Activated naive CD8-positive, alpha-beta T cell treated with anti-CD3 and anti-CD28 coated beads, Interleukin-2, amount 10 ng/mL, durations not matched to agents 7 days and 5 days (primary cell): ENCODE measurements at regions not wholly inside any gene's neighbourhood (a gene's known extent, or its start where the extent isn't known, plus 50 kb on each side); places are given as distances from the start of the nearest gene placed in this dataset.
A peak's percentile ranks its signal among the peaks of the same experiment; 100 is the strongest.

Source experiments
- ATAC-seq: fragments of 150-1000 bp; cut with Tn5 transposase; one replicate; pipeline ENCODE4 v1.10.0; 2021; ENCODE audit warnings: low read depth, moderate library complexity
- POLR2A ChIA-PET: fragments of 350-600 bp; sonication (Branson Sonifier 250); formaldehyde crosslinking; loops from one replicate; lab custom pipeline; 2021; ENCODE audit warnings: antibody characterized with exemption; lab: Charles Lee
- DNase-seq: peaks from one replicate; pipeline ENCODE4 v3.0.0; 2021
- H3K27ac Mint-ChIP-seq: one replicate; pipeline ENCODE4 v1.8.0; 2022; ENCODE audit warnings: mild to moderate bottlenecking, mixed read lengths
- H3K27me3 Mint-ChIP-seq: one replicate; pipeline ENCODE4 v1.8.0; 2022; ENCODE audit warnings: mild to moderate bottlenecking, moderate library complexity, mixed read lengths
- H3K36me3 Mint-ChIP-seq: one replicate; pipeline ENCODE4 v1.8.0; 2021; ENCODE audit warnings: mild to moderate bottlenecking, mixed read lengths
- H3K4me1 Mint-ChIP-seq: one replicate; pipeline ENCODE4 v1.8.0; 2021; ENCODE audit warnings: mixed read lengths
- H3K4me3 Mint-ChIP-seq: one replicate; pipeline ENCODE4 v1.8.0; 2022; ENCODE audit warnings: mild to moderate bottlenecking, moderate library complexity, mixed read lengths
- H3K9me3 Mint-ChIP-seq: one replicate; pipeline ENCODE4 v1.8.0; 2021; ENCODE audit warnings: mixed read lengths

GRCh38 chr19:28827382-28827781 lies 385.6 kb downstream of the UQCRFS1 start:
- ATAC-seq (no peak), DNase-seq (no peak)
- H3K27me3 Mint-ChIP-seq: no peaks in the 10 kb centered on the region
- H3K27ac Mint-ChIP-seq: no peak overlapping the region
- no peaks in the 10 kb centered on the region for H3K4me1 Mint-ChIP-seq
- no peaks in the 10 kb centered on the region for H3K9me3 Mint-ChIP-seq
- no peak overlapping the region for H3K4me3 Mint-ChIP-seq
- no peaks in the 10 kb centered on the region for H3K36me3 Mint-ChIP-seq
- POLR2A ChIA-PET: no interaction called here

GRCh38 chr19:28823338-28823961 lies 389.5 kb downstream of the UQCRFS1 start:
- no peaks in the 10 kb centered on the region for H3K27me3 Mint-ChIP-seq
- no peak for ATAC-seq

GRCh38 chr19:28820289-28820688 lies 392.7 kb downstream of the UQCRFS1 start:
- ATAC-seq (no peak), DNase-seq (no peak)
- POLR2A ChIA-PET: no interaction called here
- Mint-ChIP-seq H3K4me1 (no peaks in the 10 kb centered on the region), H3K27ac (no peak overlapping the region), H3K36me3 (no peaks in the 10 kb centered on the region), H3K9me3 (peaks cover 2% of the 10 kb centered on the region), H3K4me3 (no peak overlapping the region), H3K27me3 (no peaks in the 10 kb centered on the region)

More at GRCh38 chr19:28823338-28823961, 389.5 kb downstream of the UQCRFS1 start:
- Mint-ChIP-seq H3K36me3 (no peaks in the 10 kb centered on the region), H3K4me3 (no peak overlapping the region), H3K27ac (no peak overlapping the region), H3K9me3 (no peaks in the 10 kb centered on the region), H3K4me1 (no peaks in the 10 kb centered on the region)
- DNase-seq: no peak
- POLR2A ChIA-PET: no interaction called here

- DNase-seq (no peak), ATAC-seq (no peak)
- H3K36me3 Mint-ChIP-seq: no peaks in the 10 kb centered on the region
- H3K9me3 Mint-ChIP-seq: peaks cover 2% of the 10 kb centered on the region
- H3K27me3 Mint-ChIP-seq: no peaks in the 10 kb centered on the region
- POLR2A ChIA-PET: no interaction called here
- H3K4me3 Mint-ChIP-seq: no peak overlapping the region
- no peak overlapping the region for H3K27ac Mint-ChIP-seq
- no peaks in the 10 kb centered on the region for H3K4me1 Mint-ChIP-seq
Measured at GRCh38 chr19:28815257-28815656, 397.7 kb downstream of the UQCRFS1 start.

- peaks cover 3% of the 10 kb centered on the region for H3K4me1 Mint-ChIP-seq
Measured at GRCh38 chr19:28794301-28794700, 418.6 kb downstream of the UQCRFS1 start.

GRCh38 chr19:28793391-28794168 lies 419.4 kb downstream of the UQCRFS1 start:
- DNase-seq (no peak), ATAC-seq (no peak)
- Mint-ChIP-seq H3K36me3 (peaks cover 1% of the 10 kb centered on the region), H3K27ac (no peak overlapping the region), H3K27me3 (peaks cover 33% of the 10 kb centered on the region), H3K4me1 (peaks cover 3% of the 10 kb centered on the region), H3K9me3 (peaks cover 4% of the 10 kb centered on the region), H3K4me3 (peak overlapping the region; percentile 39)
- POLR2A ChIA-PET: no interaction called here

More at GRCh38 chr19:28794301-28794700, 418.6 kb downstream of the UQCRFS1 start:
- POLR2A ChIA-PET: no interaction called here
- ATAC-seq: no peak
- Mint-ChIP-seq H3K27me3 (peaks cover 33% of the 10 kb centered on the region), H3K9me3 (peaks cover 4% of the 10 kb centered on the region), H3K36me3 (peaks cover 1% of the 10 kb centered on the region), H3K27ac (no peak overlapping the region), H3K4me3 (peak overlapping the region; percentile 39)
- DNase-seq: no peak

- peaks cover 10% of the 10 kb centered on the region for H3K9me3 Mint-ChIP-seq
- no peaks in the 10 kb centered on the region for H3K4me1 Mint-ChIP-seq
- no peak for DNase-seq
- ATAC-seq: no peak
- no peaks in the 10 kb centered on the region for H3K36me3 Mint-ChIP-seq
- H3K4me3 Mint-ChIP-seq: no peak overlapping the region
- no peak overlapping the region for H3K27ac Mint-ChIP-seq
- POLR2A ChIA-PET: no interaction called here
- H3K27me3 Mint-ChIP-seq: no peaks in the 10 kb centered on the region
Measured at GRCh38 chr19:28785971-28786370, 427.0 kb downstream of the UQCRFS1 start.

GRCh38 chr19:28764066-28764465 lies 448.9 kb downstream of the UQCRFS1 start:
- Mint-ChIP-seq H3K36me3 (no peaks in the 10 kb centered on the region), H3K9me3 (peaks cover 14% of the 10 kb centered on the region), H3K27ac (no peak overlapping the region), H3K4me1 (no peaks in the 10 kb centered on the region), H3K27me3 (no peaks in the 10 kb centered on the region), H3K4me3 (no peak overlapping the region)
- ATAC-seq (no peak), DNase-seq (no peak)
- POLR2A ChIA-PET: no interaction called here

GRCh38 chr19:28746478-28746877 lies 466.5 kb downstream of the UQCRFS1 start:
- Mint-ChIP-seq H3K4me1 (no peaks in the 10 kb centered on the region), H3K9me3 (no peaks in the 10 kb centered on the region), H3K36me3 (no peaks in the 10 kb centered on the region), H3K27me3 (no peaks in the 10 kb centered on the region), H3K27ac (no peak overlapping the region), H3K4me3 (no peak overlapping the region)
- ATAC-seq: no peak
- POLR2A ChIA-PET: no interaction called here
- no peak for DNase-seq

GRCh38 chr19:28744943-28745342 lies 468.0 kb downstream of the UQCRFS1 start:
- DNase-seq: no peak
- H3K27me3 Mint-ChIP-seq: no peaks in the 10 kb centered on the region
- ATAC-seq: no peak
- H3K27ac Mint-ChIP-seq: no peak overlapping the region
- H3K4me1 Mint-ChIP-seq: no peaks in the 10 kb centered on the region
- H3K9me3 Mint-ChIP-seq: no peaks in the 10 kb centered on the region
- H3K4me3 Mint-ChIP-seq: no peak overlapping the region
- POLR2A ChIA-PET: no interaction called here
- no peaks in the 10 kb centered on the region for H3K36me3 Mint-ChIP-seq

GRCh38 chr19:28744014-28744413 lies 468.9 kb downstream of the UQCRFS1 start:
- no peaks in the 10 kb centered on the region for H3K36me3 Mint-ChIP-seq
- no peak overlapping the region for H3K4me3 Mint-ChIP-seq
- DNase-seq: no peak
- no peak for ATAC-seq
- no peak overlapping the region for H3K27ac Mint-ChIP-seq
- H3K27me3 Mint-ChIP-seq: no peaks in the 10 kb centered on the region
- no peaks in the 10 kb centered on the region for H3K4me1 Mint-ChIP-seq
- POLR2A ChIA-PET: no interaction called here
- H3K9me3 Mint-ChIP-seq: no peaks in the 10 kb centered on the region

- ATAC-seq (peak; percentile 52), DNase-seq (no peak)
- Mint-ChIP-seq H3K4me1 (peaks cover 4% of the 10 kb centered on the region), H3K9me3 (no peaks in the 10 kb centered on the region), H3K27ac (peak overlapping the region; percentile 77), H3K27me3 (no peaks in the 10 kb centered on the region), H3K36me3 (no peaks in the 10 kb centered on the region), H3K4me3 (peak overlapping the region; percentile 31)
- POLR2A ChIA-PET: no interaction called here
Measured at GRCh38 chr19:28737021-28737895, 475.7 kb downstream of the UQCRFS1 start.

- Mint-ChIP-seq H3K27ac (peak overlapping the region; percentile 77), H3K27me3 (no peaks in the 10 kb centered on the region), H3K4me3 (peak overlapping the region; percentile 31), H3K36me3 (no peaks in the 10 kb centered on the region), H3K9me3 (no peaks in the 10 kb centered on the region), H3K4me1 (peaks cover 4% of the 10 kb centered on the region)
- POLR2A ChIA-PET: no interaction called here
- DNase-seq (no peak), ATAC-seq (no peak)
Measured at GRCh38 chr19:28736528-28736927, 476.4 kb downstream of the UQCRFS1 start.
